Endodermal cell (in vitro differentiated cells): ENCODE measurements at regions not wholly inside any gene's neighbourhood (a gene's known extent, or its start where the extent isn't known, plus 50 kb on each side); places are given as distances from the start of the nearest gene placed in this dataset.

Experiments
- DNase-seq: peaks from one replicate; pipeline ENCODE4 v3.0.0-alpha.2; 2017
- H3K27ac ChIP-seq: 2 replicates; pipeline ENCODE4 v1.5.1; 2013; ENCODE audit warnings: mild to moderate bottlenecking, low read depth, low read length, moderate library complexity
- H3K27me3 ChIP-seq: 2 replicates; pipeline ENCODE4 v1.6.1; 2013; ENCODE audit warnings: mild to moderate bottlenecking, low read length, moderate library complexity; ENCODE audit not compliant: insufficient read depth, control insufficient read depth, poor library complexity, severe bottlenecking
- H3K36me3 ChIP-seq: 2 replicates; pipeline ENCODE4 v1.7.0; 2013; ENCODE audit warnings: mild to moderate bottlenecking, low read length, moderate library complexity; ENCODE audit not compliant: control insufficient read depth, insufficient read depth
- H3K4me1 ChIP-seq: one replicate; pipeline ENCODE4 v1.7.0; 2013; ENCODE audit warnings: low read length; ENCODE audit not compliant: control insufficient read depth, insufficient read depth
- H3K4me3 ChIP-seq: 2 replicates; pipeline ENCODE4 v1.5.1; 2013; ENCODE audit warnings: mild to moderate bottlenecking, low read length, moderate library complexity
- H3K9ac ChIP-seq: 2 replicates; pipeline ENCODE4 v1.6.1; 2013; ENCODE audit warnings: mild to moderate bottlenecking, low read length, moderate library complexity; ENCODE audit not compliant: poor library complexity, severe bottlenecking; ENCODE audit errors: extremely low read depth
- H3K9me3 ChIP-seq: 2 replicates; pipeline ENCODE4 v1.6.1; 2013; ENCODE audit warnings: mild to moderate bottlenecking, low read length, moderate library complexity; ENCODE audit not compliant: control insufficient read depth
- H3K27ac Mint-ChIP-seq: 2 replicates; pipeline ENCODE4 v1.8.0; 2020; ENCODE audit warnings: mixed read lengths
- H3K27me3 Mint-ChIP-seq: 2 replicates; pipeline ENCODE4 v1.8.0; 2021; ENCODE audit warnings: mild to moderate bottlenecking, mixed read lengths; ENCODE audit not compliant: insufficient read depth
- H3K36me3 Mint-ChIP-seq: 2 replicates; pipeline ENCODE4 v1.8.0; 2020; ENCODE audit warnings: low read depth, mixed read lengths
- H3K4me1 Mint-ChIP-seq: 2 replicates; pipeline ENCODE4 v1.8.0; 2020; ENCODE audit warnings: mixed read lengths
- H3K4me3 Mint-ChIP-seq: 2 replicates; pipeline ENCODE4 v1.8.0; 2020; ENCODE audit warnings: mild to moderate bottlenecking, moderate library complexity, mixed read lengths
- H3K9me3 Mint-ChIP-seq: 2 replicates; pipeline ENCODE4 v1.8.0; 2020; ENCODE audit warnings: mild to moderate bottlenecking, mixed read lengths
- CTCF ChIP-seq: fragments of 200-600 bp; sonication (generic); conservative IDR thresholded peaks from 2 replicates; pipeline ENCODE4 v1.5.0; 2021; ENCODE audit warnings: antibody characterized with exemption, mild to moderate bottlenecking
- whole genome bisulfite sequencing, 2 experiments: methylation state at CpG; one replicate each; pipeline versions ENCODE4 v1.1.5 to v1.1.7; 2013; ENCODE audit warnings: missing lambda C conversion rate in 2 of 2, mixed read lengths in 1 of 2; ENCODE audit not compliant: insufficient coverage in 1 of 2, insufficient read length in 1 of 2; 5-methylcytosine and 5-hydroxymethylcytosine counted together

GRCh38 chr22:27493796-27494195, 307.8 kb downstream of the MN1 start:
- Mint-ChIP-seq H3K27me3 (peaks cover 9% of the 10 kb centered on the region), H3K27ac (no peak overlapping the region), H3K4me1 (no peaks in the 10 kb centered on the region), H3K36me3 (no peaks in the 10 kb centered on the region), H3K4me3 (no peak overlapping the region), H3K9me3 (peaks cover 18% of the 10 kb centered on the region)
- no peak for DNase-seq
- no peaks in the 10 kb centered on the region for H3K27me3 ChIP-seq
- no peak overlapping the region for H3K4me3 ChIP-seq
- H3K9ac ChIP-seq = no peak overlapping the region
- H3K27ac ChIP-seq = peak overlapping the region; percentile 93
- H3K4me1 ChIP-seq = no peaks in the 10 kb centered on the region
- no peaks in the 10 kb centered on the region for H3K9me3 ChIP-seq
- no peaks in the 10 kb centered on the region for H3K36me3 ChIP-seq
- 97 to 100% methylated on average over 4 of the region's 4 CpGs for WGBS, 2 experiments
- TF ChIP-seq CTCF = no peak

- DNase-seq = peak; percentile 59
- Histone ChIP-seq H3K27me3 (no peaks in the 10 kb centered on the region), H3K4me3 (no peak overlapping the region), H3K9me3 (no peaks in the 10 kb centered on the region), H3K27ac (peak overlapping the region; percentile 93), H3K36me3 (no peaks in the 10 kb centered on the region), H3K4me1 (no peaks in the 10 kb centered on the region), H3K9ac (no peak overlapping the region)
- Mint-ChIP-seq H3K9me3 (peaks cover 18% of the 10 kb centered on the region), H3K4me3 (no peak overlapping the region), H3K27ac (no peak overlapping the region), H3K36me3 (no peaks in the 10 kb centered on the region), H3K4me1 (no peaks in the 10 kb centered on the region), H3K27me3 (peaks cover 11% of the 10 kb centered on the region)
- 47 to 65% methylated on average over 9 to 13 of the region's 13 CpGs for WGBS, 2 experiments
- no peak for TF ChIP-seq CTCF
These were observed 306.8 kb downstream of the MN1 start for GRCh38 chr22:27494785-27495184.

- no peaks in the 10 kb centered on the region for H3K9me3 ChIP-seq
- no peak overlapping the region for H3K4me3 ChIP-seq
- no peaks in the 10 kb centered on the region for H3K27me3 ChIP-seq
- H3K27ac Mint-ChIP-seq = no peak overlapping the region
- no peaks in the 10 kb centered on the region for H3K36me3 Mint-ChIP-seq
- H3K4me1 Mint-ChIP-seq = no peaks in the 10 kb centered on the region
- no peak for TF ChIP-seq CTCF
- no peak overlapping the region for H3K4me3 Mint-ChIP-seq
- H3K27ac ChIP-seq = peak overlapping the region; percentile 93
- WGBS, 2 experiments = 57 to 78% methylated on average over 7 to 8 of the region's 8 CpGs
- no peak overlapping the region for H3K9ac ChIP-seq
- H3K4me1 ChIP-seq = no peaks in the 10 kb centered on the region
- H3K36me3 ChIP-seq = no peaks in the 10 kb centered on the region
- H3K9me3 Mint-ChIP-seq = peaks cover 18% of the 10 kb centered on the region
- DNase-seq = no peak
- H3K27me3 Mint-ChIP-seq = peaks cover 11% of the 10 kb centered on the region
These were observed 306.2 kb downstream of the MN1 start for GRCh38 chr22:27495325-27495724.
